Stromal cell of bone marrow (primary cell): ENCODE measurements at regions not wholly inside any gene's neighbourhood (a gene's known extent, or its start where the extent isn't known, plus 50 kb on each side); places are given as distances from the start of the nearest gene placed in this dataset.
"Not testable (repeated sequence)": the region's sequence is repeated elsewhere in the genome, so short reads cannot be mapped to it uniquely, and the experiment has no call there.

ENCODE experiments used
- DNase-seq: peaks from one replicate; pipeline ENCODE4 v3.0.0-alpha.2; 2012; ENCODE audit warnings: low read depth

- no peak for DNase-seq
Observed at GRCh38 chr15:95615436-95615835, 715.1 kb upstream of the NR2F2 start.

- DNase-seq: no peak
Observed at GRCh38 chr15:95616306-95616705, 714.2 kb upstream of the NR2F2 start.

- DNase-seq: peak; percentile 38
Observed at GRCh38 chr15:95620934-95621579, 709.4 kb upstream of the NR2F2 start.

GRCh38 chr15:95622843-95623242 is 707.7 kb upstream of the NR2F2 start:
- no peak for DNase-seq

GRCh38 chr15:95624100-95624499 is 706.4 kb upstream of the NR2F2 start:
- no peak for DNase-seq

GRCh38 chr15:95624616-95625361 is 705.7 kb upstream of the NR2F2 start:
- no peak for DNase-seq

GRCh38 chr15:95626501-95627361 is 703.8 kb upstream of the NR2F2 start:
- DNase-seq: no peak

- no peak for DNase-seq
Observed at GRCh38 chr15:95629503-95630168, 700.9 kb upstream of the NR2F2 start.

- no peak for DNase-seq
Observed at GRCh38 chr15:95630683-95631082, 699.8 kb upstream of the NR2F2 start.

- DNase-seq: no peak
Observed at GRCh38 chr15:95635666-95636065, 694.8 kb upstream of the NR2F2 start.

GRCh38 chr15:95636107-95636506 is 694.4 kb upstream of the NR2F2 start:
- DNase-seq: no peak

- DNase-seq: not testable (repeated sequence)
Observed at GRCh38 chr15:95637234-95637633, 693.3 kb upstream of the NR2F2 start.

GRCh38 chr15:95639208-95639607 is 691.3 kb upstream of the NR2F2 start:
- no peak for DNase-seq

GRCh38 chr15:95644100-95644875 is 686.2 kb upstream of the NR2F2 start:
- DNase-seq: no peak

GRCh38 chr15:95645791-95646338 is 684.6 kb upstream of the NR2F2 start:
- no peak for DNase-seq

- no peak for DNase-seq
Observed at GRCh38 chr15:95646484-95647273, 683.8 kb upstream of the NR2F2 start.

- no peak for DNase-seq
Observed at GRCh38 chr15:95647531-95648277, 682.8 kb upstream of the NR2F2 start.

GRCh38 chr15:95653361-95653805 is 677.1 kb upstream of the NR2F2 start:
- no peak for DNase-seq

GRCh38 chr15:95655089-95655607 is 675.4 kb upstream of the NR2F2 start:
- no peak for DNase-seq
